HG02623 (cell line): ENCODE measurements at regions not wholly inside any gene's neighbourhood (a gene's known extent, or its start where the extent isn't known, plus 50 kb on each side); places are given as distances from the start of the nearest gene placed in this dataset.
"Not testable (repeated sequence)": the region's sequence is repeated elsewhere in the genome, so short reads cannot be mapped to it uniquely, and the experiment has no call there.

Experiments
- ATAC-seq: cut with Tn5 transposase; IDR thresholded peaks from one replicate; pipeline ENCODE4 v1.9.1; 2021; ENCODE audit warnings: moderate library complexity; ENCODE audit not compliant: unreplicated experiment

DNA sequence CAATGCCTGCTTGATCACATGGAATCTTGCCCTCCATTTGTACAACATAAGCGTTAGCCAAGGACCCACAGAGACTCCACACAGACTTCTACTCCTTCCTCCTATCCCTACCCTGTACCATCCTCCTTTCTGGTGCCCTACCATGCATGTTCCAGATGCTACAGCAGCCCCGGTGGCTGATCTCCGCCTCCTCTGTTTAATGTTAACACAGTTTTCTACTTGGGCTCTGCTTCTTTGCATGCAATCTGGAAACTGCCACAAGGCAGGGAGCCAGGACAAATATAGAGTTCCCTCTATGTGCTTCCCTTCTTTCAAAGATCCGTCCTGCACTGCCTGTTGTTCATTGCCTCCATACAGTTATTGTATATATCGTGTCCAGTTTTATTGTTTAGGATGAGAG, 368.6 kb upstream of the TENM3 start:
- ATAC-seq, result no peak

DNA sequence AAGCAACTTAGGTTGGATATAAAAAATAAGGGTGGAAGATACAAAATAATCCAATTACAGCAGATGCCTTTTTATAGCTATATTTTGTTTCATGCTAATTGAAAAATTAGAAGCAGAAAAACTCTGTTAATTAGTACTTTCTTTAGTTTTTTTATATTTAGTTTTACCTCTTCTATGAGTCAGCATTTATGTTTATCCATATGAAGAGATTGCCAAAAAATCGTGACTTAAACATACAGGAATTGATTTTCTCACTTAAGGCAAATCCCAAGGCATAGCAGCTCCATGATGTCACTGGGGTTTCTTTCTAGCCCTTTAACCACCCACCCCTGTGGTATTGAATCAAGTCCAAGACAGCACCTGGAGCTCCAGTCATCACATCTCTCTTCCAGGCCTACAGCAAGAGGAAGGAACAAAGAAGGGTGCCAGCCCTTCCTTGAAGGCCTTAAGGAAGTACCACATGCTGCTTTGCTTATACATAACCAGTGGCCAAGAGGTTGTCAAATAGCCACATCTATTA, 365.8 kb upstream of the TENM3 start:
- ATAC-seq, result no peak

DNA sequence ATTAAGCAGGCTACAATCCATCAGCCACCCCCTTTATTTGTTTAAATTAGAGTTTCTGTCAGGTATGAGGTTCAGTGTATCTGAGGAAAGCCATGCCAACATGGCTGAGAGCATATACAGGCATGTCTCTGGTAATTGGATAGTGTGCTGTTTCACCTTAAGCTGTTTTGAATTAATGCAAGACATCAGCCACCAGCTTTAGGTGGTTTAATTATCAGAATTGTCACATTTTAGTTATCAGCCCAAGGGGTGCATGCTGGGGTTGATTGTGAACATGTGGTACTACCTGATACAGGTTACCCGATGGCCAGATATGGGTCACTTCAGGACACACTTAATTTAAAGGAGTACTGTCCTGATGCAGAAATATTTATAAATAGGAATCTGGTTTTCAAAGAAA, 353.2 kb upstream of the TENM3 start:
- no peak for ATAC-seq

DNA sequence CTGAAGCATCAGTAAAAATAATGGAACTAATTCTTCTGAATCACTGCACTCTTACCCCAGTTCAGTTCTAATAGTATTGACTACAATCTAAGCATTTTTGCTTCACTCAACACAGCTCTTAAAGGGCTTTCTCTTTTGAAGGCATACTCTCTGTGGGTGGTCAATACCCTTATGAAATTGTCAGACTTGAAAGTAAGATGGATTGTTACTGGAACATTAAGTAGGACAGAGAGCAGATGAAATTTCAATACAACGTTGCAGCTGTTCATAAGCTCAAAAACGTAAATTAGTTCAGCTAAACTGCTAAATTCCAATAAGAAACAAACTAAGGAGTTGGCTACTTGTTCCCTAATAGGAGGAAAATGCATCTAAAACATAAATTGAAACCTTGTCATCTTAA, 352.3 kb upstream of the TENM3 start:
- no peak for ATAC-seq

DNA sequence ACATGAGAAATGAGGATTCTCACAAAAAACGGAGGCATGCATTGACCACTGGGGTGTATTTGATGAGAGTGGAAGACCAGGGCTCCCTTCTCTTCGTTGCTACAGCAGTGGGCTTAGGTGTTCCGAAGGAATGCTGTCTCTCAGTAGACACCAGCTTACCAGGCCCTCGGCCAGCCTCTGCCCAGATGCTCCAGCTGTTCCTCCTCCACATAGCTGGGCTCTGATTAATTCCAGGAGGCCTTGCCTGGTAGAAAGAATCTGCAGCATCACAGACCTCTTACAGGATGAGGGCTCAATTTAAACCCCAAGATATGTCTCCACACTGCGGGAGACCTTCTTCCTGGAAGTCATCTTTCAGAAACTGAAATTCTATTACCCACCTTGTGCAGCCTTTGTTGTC, 346.6 kb upstream of the TENM3 start:
- ATAC-seq, result no peak

DNA sequence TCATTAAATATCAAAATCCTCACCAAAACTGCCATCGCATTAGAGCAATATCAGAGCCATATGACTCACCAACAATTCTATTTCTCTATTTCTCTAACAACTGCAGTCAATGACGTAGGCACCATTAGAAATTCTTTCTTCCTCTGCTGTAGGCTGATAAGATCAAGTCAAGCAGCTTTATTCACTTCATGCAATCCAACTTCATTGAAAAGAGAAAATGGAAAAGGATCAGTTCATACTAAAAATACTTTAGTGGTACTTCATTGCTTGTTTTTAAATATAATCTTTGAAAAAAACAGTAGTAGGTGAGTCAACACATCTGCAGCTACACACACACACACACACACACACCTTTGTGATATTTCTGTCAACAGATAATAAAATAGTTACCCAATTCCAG, 345.3 kb upstream of the TENM3 start:
- no peak for ATAC-seq

DNA sequence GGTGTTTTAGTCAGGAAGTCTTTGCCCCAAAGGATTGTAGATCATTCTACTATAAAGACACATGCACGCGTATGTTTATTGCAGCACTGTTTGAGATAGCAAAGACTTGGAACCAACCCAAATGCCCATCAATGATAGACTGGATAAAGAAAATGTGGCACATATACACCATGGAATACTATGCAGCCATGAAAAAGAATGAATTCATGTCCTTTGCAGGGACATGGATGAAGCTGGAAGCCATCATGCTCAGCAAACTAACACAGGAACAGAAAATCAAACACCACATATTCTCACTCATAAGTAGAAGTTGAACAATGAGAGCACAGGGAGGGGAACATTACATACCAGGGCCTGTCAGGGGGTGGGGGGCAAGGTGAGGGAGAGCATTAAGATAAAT, 340.8 kb upstream of the TENM3 start:
- ATAC-seq, result not testable (repeated sequence)

DNA sequence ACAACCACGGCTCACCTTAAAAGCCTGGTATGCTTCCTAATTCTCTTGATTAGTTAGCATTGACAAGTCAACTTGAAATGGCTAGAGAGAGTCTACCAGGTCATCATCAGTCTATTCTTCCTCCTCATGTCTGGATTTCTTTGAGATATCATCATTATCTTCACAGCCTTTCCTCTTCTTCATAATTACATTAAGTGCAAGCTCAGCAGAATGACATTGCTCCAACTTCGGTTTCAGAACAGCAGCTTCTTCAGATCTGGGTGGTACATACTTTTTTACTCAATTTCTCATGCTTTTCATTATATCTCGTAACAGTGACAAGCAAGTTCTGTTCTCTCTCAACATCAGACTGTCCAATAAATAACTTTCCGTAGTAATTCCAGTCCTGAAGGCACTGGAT, 337.5 kb upstream of the TENM3 start:
- no peak for ATAC-seq

DNA sequence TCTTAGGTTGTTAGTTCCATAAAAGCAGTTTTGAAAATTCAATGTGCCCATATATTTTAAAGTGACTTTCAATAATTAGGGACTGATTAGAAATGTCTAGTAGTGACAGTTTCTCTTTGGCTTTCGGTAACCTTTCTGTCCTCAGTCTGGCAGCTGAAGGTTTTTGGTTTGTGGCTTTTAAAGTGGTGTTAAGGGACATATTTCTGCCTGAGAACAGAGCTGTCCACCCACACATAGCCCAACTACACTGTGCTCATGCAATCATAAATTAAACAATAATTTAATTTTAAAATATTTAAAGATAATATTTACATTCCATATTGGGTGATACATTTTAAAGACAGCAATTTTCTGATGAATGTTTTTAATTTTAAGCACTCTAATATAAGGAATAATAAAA, 335.0 kb upstream of the TENM3 start:
- ATAC-seq, result no peak

DNA sequence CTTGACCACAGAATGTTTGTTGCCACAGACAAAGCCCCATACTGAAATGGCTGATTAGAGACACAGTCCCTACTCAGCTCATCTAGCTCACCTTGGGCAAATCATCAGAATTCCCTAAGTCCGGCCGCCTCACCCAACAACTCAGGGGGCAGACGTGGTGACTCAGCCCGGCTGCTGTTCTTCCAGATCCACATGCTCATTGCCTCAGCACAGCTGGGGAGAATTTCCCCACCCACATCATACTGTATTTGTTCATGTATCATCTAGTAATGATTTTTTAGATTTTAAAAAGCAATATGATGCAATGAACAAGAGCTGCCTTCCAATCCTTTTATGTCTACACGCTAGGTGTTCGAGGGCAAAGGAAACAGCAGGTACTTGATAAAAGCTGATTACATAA, 333.8 kb upstream of the TENM3 start:
- ATAC-seq, result no peak

DNA sequence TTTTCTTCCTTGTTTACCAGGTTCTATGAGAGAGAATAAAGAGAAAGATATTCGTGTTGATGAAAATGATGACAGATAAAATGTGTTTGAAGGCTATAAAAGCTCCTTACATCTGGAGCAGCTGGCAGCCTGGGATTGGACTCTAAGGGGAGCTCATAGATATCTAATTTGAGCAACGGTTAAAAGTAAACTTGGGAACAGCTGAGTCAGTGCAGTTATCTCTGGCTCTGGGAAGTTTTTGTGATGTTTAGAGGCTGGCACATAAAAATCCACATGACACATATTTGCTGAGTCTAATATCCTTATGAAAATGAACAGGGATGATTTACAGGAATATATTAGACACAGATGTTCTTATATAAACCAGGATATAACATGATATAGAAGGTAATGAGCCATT, 331.8 kb upstream of the TENM3 start:
- no peak for ATAC-seq

DNA sequence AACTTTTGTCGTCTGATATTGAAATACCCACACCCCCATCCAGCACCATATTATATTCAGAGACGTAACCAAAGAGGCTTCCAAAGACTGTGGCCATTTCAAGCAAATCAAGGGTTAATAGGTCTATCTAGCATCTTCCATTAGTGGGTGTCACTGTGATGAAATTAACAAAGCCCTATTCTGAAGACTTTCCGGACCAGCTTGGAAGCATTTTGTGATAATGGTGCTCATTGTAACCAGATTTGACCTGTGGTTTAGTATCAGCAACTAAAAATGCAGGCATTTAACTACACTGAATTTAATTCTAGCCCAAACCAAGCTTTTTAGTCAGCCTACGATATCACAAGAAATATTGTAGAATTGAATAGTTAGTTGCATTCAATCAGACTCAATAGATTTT, 309.7 kb upstream of the TENM3 start:
- ATAC-seq, result no peak

DNA sequence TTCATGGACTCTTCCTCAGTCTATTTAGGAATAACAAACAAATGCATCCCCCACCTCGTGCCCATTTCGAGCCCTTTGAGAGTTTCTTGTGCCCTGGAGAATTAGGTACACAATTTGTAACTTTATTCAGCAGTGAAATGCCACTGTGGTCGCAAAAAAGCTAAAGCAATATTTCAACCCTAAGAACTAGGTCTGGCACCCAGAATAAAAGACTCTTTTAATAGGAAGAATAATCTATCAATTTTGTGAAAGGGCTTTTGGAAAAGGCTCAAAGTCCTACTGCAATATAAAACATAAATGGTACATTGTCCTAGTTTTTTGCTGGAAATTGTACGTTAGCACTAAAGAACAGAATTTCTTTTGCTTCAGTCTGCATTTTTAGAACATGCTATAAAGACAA, 304.6 kb upstream of the TENM3 start:
- no peak for ATAC-seq

DNA sequence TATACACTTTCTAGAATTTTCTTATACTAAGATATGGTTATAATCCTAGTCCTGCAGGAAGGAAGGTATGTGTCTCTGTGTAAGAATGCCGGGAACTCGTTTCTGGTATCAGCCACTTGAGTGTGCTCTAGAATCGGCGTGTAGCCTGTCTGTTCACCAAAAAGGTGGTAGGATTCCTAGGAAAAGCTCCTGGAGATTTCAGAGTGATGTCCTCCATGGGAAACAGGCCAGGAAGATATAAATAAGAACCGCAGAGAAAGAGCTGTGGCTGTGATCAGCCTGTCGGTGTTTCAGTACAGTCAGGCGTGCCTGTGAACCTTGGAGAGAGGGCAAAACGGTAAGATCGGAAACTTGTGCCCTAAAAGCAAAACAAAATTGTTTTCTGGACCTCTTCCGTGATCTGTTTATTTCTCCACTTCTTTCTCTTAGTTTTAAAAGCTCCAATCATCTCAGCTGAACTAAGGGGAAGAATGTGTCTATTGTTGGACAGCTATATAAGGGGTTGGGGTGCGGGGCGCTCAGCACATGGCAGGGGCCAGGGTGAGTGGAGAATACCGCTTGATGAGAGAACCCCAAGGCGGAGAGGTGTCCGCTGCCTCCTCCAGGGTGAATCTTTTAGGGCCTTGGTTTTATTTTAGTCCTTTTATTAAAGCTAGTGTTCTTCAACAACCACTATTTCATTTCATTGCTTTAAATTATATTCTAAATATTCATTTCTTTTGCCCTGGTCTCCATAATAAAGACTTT, 303.8 kb upstream of the TENM3 start:
- ATAC-seq, result no peak

DNA sequence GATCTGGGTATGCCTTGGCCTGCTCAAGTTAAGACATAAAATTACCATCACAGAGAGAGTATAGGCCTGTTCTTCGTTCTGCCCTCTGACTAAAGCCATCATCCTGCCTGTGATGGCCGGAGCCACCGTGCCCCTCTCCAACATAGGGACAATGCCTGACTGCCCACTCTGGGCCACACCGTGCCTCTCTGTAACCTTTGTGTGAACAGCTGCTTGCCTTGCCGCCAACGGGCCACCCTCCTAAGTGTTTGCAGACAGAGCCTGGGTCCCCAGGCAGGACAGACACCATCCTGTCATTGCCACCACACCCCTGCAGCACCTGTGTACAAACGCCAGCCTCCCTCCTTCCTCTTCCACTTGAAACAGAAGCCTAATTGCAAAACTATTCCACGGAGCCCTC, 298.7 kb upstream of the TENM3 start:
- no peak for ATAC-seq

DNA sequence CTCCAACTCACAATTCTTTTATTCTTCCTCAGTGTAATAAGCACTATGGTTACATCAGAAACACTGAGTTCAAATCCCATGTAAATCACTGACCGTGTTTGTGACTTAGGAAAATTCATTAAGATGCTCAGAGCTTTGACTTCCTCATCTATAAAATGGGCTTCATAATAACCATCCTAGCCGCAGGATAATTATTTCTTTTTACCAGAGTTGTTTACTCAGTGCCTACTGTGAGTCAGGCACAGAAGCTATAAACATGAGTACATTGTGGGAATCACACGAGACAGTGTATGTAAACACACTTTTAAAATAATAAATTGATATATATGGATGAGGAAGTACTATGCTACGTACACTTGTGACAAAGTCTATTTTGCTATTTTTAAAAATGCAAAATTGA, 296.3 kb upstream of the TENM3 start:
- no peak for ATAC-seq

DNA sequence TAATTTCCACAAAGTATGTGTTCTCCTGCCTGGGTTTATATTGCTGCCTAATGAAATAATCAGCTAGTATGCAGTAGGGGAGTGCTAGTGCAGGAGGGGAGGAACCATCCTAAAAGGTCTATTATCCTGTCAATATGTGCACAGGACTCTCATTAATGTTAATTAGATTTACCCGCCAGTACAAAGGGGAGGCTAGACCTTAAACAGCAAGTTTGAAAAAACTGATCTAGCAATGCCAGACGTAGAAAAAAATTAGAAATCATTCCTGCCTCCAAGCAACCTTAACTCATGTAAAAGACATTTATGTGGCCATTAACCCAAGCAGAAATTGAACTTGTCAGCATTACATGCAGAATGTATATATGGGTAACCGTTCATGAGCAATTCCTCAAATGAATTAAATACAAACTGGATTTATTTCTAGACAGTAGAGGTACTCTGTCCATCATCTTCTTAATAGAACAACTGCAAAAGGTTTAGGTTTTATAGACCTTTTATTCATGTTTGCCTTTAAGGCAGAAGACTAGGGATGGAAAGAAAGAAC, 294.3 kb upstream of the TENM3 start:
- ATAC-seq, result no peak

DNA sequence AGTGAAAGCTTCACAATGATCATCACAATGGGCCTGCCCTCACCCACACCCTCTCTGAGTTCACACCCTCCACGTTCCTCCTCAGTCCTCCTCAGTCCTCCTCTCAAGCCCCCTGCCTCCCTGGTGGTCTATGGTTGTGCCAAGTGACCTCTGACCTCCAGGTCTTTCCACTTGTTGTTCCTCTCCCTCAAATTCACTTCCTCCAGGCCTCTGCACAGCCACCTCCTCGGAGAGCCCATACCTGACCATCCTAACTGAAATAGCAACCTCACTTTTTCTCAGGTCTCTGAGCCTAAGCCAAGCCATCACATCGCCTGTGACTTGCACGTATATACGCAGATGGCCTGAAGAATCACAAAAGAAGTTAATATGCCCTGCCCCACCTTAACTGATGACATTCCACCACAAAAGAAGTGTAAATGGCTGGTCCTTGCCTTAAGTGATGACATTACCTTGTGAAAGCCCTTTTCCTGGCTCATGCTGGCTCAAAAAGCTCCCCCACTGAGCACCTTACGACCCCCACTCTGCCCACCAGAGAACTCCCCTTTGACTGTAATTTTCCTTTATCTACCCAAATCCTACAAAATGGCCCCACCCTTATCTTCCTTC, 293.4 kb upstream of the TENM3 start:
- ATAC-seq, result no peak

DNA sequence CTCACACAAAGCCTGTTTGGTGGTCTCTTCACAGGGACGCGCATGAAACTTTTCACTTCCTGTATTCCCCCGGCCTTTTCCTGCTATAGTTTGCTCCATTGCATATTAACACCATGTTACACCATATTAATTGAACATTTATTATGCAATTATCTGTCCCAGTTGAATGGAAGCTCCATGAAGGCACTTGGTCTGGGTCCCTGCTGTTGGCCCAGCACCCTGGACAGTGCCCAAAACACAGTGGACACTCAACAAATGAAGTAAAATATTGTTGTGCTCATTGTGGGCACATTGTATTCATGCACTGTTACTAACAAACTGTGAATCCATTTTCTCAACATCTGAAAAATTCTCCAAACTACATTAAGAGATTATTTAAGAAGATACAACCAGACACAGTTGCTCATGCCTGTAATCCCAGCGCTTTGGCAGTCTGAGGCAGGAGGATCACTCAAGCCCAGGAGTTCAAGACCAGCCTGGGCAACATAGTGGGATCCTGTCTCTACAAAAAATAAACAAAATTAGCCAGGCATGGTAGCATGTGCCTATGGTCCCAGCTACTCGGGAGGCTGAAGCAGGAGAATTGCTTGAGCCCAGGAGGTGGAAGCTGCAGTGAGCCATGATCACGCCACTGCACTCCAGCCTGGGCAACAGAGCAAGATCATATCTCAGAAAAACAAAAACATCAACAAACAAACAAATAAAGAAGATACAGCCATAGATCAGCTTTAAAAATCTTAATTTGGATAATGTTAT, 292.7 kb upstream of the TENM3 start:
- ATAC-seq, result no peak

DNA sequence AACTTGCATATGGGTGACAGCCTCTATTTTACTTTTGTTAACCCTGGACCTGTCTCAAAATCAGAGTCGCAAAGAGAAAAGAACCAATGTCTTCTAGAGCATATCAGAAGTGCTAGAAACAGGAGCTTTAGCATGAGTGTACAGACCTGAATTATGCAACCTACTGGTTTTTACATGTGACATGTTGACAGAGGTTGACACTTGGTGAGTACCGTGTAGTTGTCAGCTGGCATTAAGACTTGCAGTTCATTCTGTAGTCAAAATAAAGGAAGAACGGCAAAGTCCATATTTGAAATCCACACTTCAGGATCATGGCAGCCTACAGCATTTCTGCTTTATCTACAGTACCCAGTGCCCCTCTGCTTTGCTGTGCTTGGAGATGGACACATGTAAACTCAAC, 291.9 kb upstream of the TENM3 start:
- ATAC-seq, result no peak

DNA sequence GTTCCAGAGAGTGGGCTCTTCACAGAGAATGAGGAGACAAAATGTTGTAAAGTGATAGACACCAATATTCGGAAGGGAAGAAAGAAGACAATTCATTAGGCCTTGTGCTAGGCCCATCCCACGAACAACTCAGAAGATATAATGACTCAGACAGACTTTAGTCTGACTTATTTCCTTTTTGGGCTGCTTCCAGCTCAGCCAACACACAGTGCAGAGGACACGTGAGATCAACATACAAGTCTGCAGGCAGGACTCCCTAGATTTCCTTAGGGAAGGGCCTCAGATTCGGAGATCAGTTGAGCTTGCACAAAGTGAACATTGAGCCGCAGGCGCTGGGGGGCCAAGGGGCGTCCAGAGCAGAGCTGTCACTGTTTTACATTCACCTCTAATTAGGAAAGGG, 290.7 kb upstream of the TENM3 start:
- no peak for ATAC-seq

DNA sequence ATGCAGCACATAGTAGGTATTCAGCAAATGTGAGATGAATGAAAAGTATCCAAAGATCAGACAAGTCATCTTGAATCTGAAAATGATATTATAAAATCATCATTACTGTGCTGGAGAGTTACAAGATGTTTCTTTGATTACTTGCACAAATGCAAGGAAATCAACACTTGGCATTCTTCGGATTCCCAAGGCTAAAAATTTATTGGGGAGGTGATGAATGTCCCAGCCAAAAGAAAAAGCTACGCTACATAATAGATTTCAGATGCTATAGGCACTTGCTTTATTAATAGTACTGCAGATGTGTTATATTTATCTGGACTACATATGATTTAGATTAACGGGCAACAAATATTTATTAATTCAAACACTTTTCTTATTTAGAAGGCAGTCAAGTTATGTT, 286.7 kb upstream of the TENM3 start:
- no peak for ATAC-seq
